ENCODE measurements at regions not wholly inside any gene's neighbourhood (a gene's known extent, or its start where the extent isn't known, plus 50 kb on each side); places are given as distances from the start of the nearest gene placed in this dataset.

DNA sequence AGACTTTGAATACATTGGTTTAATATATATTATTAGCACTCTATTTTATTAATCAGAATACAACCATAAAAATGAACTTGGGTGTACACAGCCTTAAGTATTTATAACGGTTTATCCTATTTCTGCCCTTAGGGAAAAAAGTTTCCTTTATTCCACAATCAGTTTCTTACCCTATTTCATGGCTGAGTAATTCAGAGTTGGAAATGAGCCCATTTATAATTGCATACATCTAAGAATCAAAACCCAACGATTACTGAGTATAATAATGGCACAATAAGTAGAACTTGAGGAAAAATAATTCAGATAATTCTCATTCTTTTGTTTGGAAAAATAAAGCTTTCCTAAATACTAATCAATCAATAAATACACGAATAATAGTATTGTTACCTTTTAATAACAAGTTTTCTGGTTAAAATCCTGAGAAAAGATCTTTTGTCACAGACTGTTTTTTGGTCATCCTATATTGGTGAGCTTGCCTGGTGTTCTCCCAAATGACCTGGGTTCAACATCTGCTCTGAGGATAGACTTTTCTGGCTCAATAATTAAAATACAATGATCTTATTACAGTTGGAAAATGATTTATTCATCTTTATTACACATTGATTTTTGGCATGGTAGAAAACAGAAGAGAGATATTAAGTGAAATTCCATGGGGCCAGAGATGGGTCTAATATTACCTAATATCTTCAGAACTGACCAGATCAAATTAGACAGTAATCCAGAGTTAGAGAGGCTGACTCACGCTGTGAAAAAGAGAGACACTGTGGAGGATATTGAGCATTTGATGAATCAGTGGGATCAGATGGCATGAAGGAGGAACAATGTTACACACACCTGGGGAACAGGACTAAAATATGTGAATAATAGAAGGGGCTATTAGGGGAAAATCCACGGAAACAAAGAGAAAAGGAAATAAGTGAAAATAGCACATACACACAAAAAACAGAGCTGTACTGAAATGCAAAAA lies 162.1 kb upstream of the TBX18 start:
- H3K23ac ChIP-seq (ENCODE audit: low read length in 2 of 2): no peak overlapping the region

DNA sequence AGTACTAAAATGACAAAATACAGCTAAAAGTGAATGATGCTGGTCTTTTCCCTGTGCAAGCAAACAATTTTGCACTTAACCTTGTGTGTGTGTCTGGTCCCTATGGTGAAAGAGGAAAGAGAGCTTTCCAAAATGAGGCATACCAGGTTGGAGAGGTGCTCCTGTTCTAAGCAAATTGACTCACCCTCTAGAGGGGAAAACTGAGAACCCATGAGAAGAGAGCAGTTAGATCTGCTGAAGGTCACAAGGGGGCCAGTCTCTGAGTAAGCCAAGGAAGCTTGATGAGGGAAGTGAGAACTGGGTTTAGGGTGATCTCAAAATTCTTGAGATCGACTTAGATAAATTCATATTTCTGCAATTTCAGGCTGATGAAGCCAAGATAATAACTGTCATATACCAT lies 157.5 kb upstream of the TBX18 start:
- H3K23ac ChIP-seq (ENCODE audit: low read length in 2 of 2): no peak overlapping the region
- no peak overlapping the region for H4K8ac ChIP-seq (ENCODE audit: low read length)
- no peak overlapping the region for H3K14ac ChIP-seq (ENCODE audit: low read length in 2 of 2)
- H3K4me1 ChIP-seq (ENCODE audit: control insufficient read depth, insufficient read depth, low read depth, low read length): no peaks in the 10 kb centered on the region
- H3K4ac ChIP-seq (ENCODE audit: low read depth in 1 of 2, low read length in 2 of 2): no peak overlapping the region
- H3K4me2 ChIP-seq (ENCODE audit: low read length, poor library complexity, severe bottlenecking): no peak overlapping the region
- H2BK12ac ChIP-seq (ENCODE audit: low read length in 2 of 2): no peak overlapping the region
- WGBS: no CpG with 5 or more reads among the region's 1 CpG
- H2AFZ ChIP-seq (ENCODE audit: low read depth, low read length): no peak overlapping the region
- H3K27me3 ChIP-seq (ENCODE audit: control insufficient read depth in 1 of 2, insufficient read depth in 1 of 2, low read length in 2 of 2): no peaks in the 10 kb centered on the region
- H4K91ac ChIP-seq (ENCODE audit: low read length): no peak overlapping the region
- H3K79me1 ChIP-seq (replicated peaks; ENCODE audit: low read length, poor library complexity, severe bottlenecking): no peaks in the 10 kb centered on the region
- H2AK5ac ChIP-seq (ENCODE audit: low read length, severe bottlenecking): no peak overlapping the region
- H3K27ac ChIP-seq (ENCODE audit: low read length, poor library complexity, severe bottlenecking): no peak overlapping the region
- H3K9me3 ChIP-seq (ENCODE audit: control insufficient read depth, low read length): no peaks in the 10 kb centered on the region
- H2BK120ac ChIP-seq (ENCODE audit: low read depth, low read length): no peak overlapping the region
- no peak overlapping the region for H3K9ac ChIP-seq (ENCODE audit: low read length)
- H3K18ac ChIP-seq (ENCODE audit: low read depth in 1 of 2, low read length in 2 of 2): no peak overlapping the region
- no peaks in the 10 kb centered on the region for H3K36me3 ChIP-seq (ENCODE audit: control insufficient read depth in 1 of 2, insufficient read depth in 2 of 2, low read depth in 1 of 2, low read length in 2 of 2)
- H2BK5ac ChIP-seq (ENCODE audit: low read depth, low read length, poor library complexity, severe bottlenecking): no peak overlapping the region
- DNase-seq: no peak
- no peak overlapping the region for H2BK15ac ChIP-seq (ENCODE audit: low read depth, poor library complexity, severe bottlenecking)
- no peak overlapping the region for H3K4me3 ChIP-seq (ENCODE audit: insufficient read depth in 1 of 2, low read depth in 1 of 2, low read length in 2 of 2)

More for the DNA sequence above, 162.1 kb upstream of the TBX18 start:
- no peak overlapping the region for H3K4ac ChIP-seq (ENCODE audit: low read depth in 1 of 2, low read length in 2 of 2)
- DNase-seq: no peak
- no peak overlapping the region for H3K9ac ChIP-seq (ENCODE audit: low read length)
- H4K91ac ChIP-seq (ENCODE audit: low read length): no peak overlapping the region
- no peaks in the 10 kb centered on the region for H3K27me3 ChIP-seq (ENCODE audit: control insufficient read depth in 1 of 2, insufficient read depth in 1 of 2, low read length in 2 of 2)
- 94% methylated on average over 1 of the region's 5 CpGs for WGBS
- no peaks in the 10 kb centered on the region for H3K79me1 ChIP-seq (replicated peaks; ENCODE audit: low read length, poor library complexity, severe bottlenecking)
- no peaks in the 10 kb centered on the region for H3K36me3 ChIP-seq (ENCODE audit: control insufficient read depth in 1 of 2, insufficient read depth in 2 of 2, low read depth in 1 of 2, low read length in 2 of 2)
- H2BK12ac ChIP-seq (ENCODE audit: low read length in 2 of 2): no peak overlapping the region
- no peak overlapping the region for H2BK5ac ChIP-seq (ENCODE audit: low read depth, low read length, poor library complexity, severe bottlenecking)
- H4K8ac ChIP-seq (ENCODE audit: low read length): no peak overlapping the region
- no peak overlapping the region for H2AK5ac ChIP-seq (ENCODE audit: low read length, severe bottlenecking)
- H2BK120ac ChIP-seq (ENCODE audit: low read depth, low read length): no peak overlapping the region
- no peak overlapping the region for H3K27ac ChIP-seq (ENCODE audit: low read length, poor library complexity, severe bottlenecking)
- no peak overlapping the region for H3K14ac ChIP-seq (ENCODE audit: low read length in 2 of 2)
- H3K9me3 ChIP-seq (ENCODE audit: control insufficient read depth, low read length): no peaks in the 10 kb centered on the region
- H2BK15ac ChIP-seq (ENCODE audit: low read depth, poor library complexity, severe bottlenecking): no peak overlapping the region
- H3K4me3 ChIP-seq (ENCODE audit: insufficient read depth in 1 of 2, low read depth in 1 of 2, low read length in 2 of 2): no peak overlapping the region
- no peak overlapping the region for H2AFZ ChIP-seq (ENCODE audit: low read depth, low read length)
- H3K4me1 ChIP-seq (ENCODE audit: control insufficient read depth, insufficient read depth, low read depth, low read length): no peaks in the 10 kb centered on the region
- no peak overlapping the region for H3K18ac ChIP-seq (ENCODE audit: low read depth in 1 of 2, low read length in 2 of 2)
- no peak overlapping the region for H3K4me2 ChIP-seq (ENCODE audit: low read length, poor library complexity, severe bottlenecking)

- no peaks in the 10 kb centered on the region for H3K36me3 ChIP-seq (ENCODE audit: control insufficient read depth in 1 of 2, insufficient read depth in 2 of 2, low read depth in 1 of 2, low read length in 2 of 2)
- H4K8ac ChIP-seq (ENCODE audit: low read length): no peak overlapping the region
- H3K27ac ChIP-seq (ENCODE audit: low read length, poor library complexity, severe bottlenecking): no peak overlapping the region
- H3K4me2 ChIP-seq (ENCODE audit: low read length, poor library complexity, severe bottlenecking): no peak overlapping the region
- no peak overlapping the region for H3K23ac ChIP-seq (ENCODE audit: low read length in 2 of 2)
- H2BK15ac ChIP-seq (ENCODE audit: low read depth, poor library complexity, severe bottlenecking): no peak overlapping the region
- whole genome bisulfite sequencing: no CpG with 5 or more reads among the region's 1 CpG
- no peak overlapping the region for H3K9ac ChIP-seq (ENCODE audit: low read length)
- H2BK5ac ChIP-seq (ENCODE audit: low read depth, low read length, poor library complexity, severe bottlenecking): no peak overlapping the region
- H3K4me1 ChIP-seq (ENCODE audit: control insufficient read depth, insufficient read depth, low read depth, low read length): no peaks in the 10 kb centered on the region
- H2BK120ac ChIP-seq (ENCODE audit: low read depth, low read length): no peak overlapping the region
- H3K4me3 ChIP-seq (ENCODE audit: insufficient read depth in 1 of 2, low read depth in 1 of 2, low read length in 2 of 2): no peak overlapping the region
- H3K18ac ChIP-seq (ENCODE audit: low read depth in 1 of 2, low read length in 2 of 2): no peak overlapping the region
- H3K9me3 ChIP-seq (ENCODE audit: control insufficient read depth, low read length): no peaks in the 10 kb centered on the region
- H3K4ac ChIP-seq (ENCODE audit: low read depth in 1 of 2, low read length in 2 of 2): no peak overlapping the region
- no peaks in the 10 kb centered on the region for H3K27me3 ChIP-seq (ENCODE audit: control insufficient read depth in 1 of 2, insufficient read depth in 1 of 2, low read length in 2 of 2)
- H4K91ac ChIP-seq (ENCODE audit: low read length): no peak overlapping the region
- no peaks in the 10 kb centered on the region for H3K79me1 ChIP-seq (replicated peaks; ENCODE audit: low read length, poor library complexity, severe bottlenecking)
- no peak overlapping the region for H2BK12ac ChIP-seq (ENCODE audit: low read length in 2 of 2)
- H2AK5ac ChIP-seq (ENCODE audit: low read length, severe bottlenecking): no peak overlapping the region
- H3K14ac ChIP-seq (ENCODE audit: low read length in 2 of 2): no peak overlapping the region
- no peak overlapping the region for H2AFZ ChIP-seq (ENCODE audit: low read depth, low read length)
- no peak for DNase-seq
Measured at GRCh38 chr6:84920021-84920420, 155.6 kb upstream of the TBX18 start.

- no peak overlapping the region for H4K8ac ChIP-seq (ENCODE audit: low read length)
- WGBS: 94% methylated on average over 2 of the region's 3 CpGs
- H2BK5ac ChIP-seq (ENCODE audit: low read depth, low read length, poor library complexity, severe bottlenecking): no peak overlapping the region
- H3K4me1 ChIP-seq (ENCODE audit: control insufficient read depth, insufficient read depth, low read depth, low read length): no peaks in the 10 kb centered on the region
- H2BK120ac ChIP-seq (ENCODE audit: low read depth, low read length): no peak overlapping the region
- no peak overlapping the region for H2AFZ ChIP-seq (ENCODE audit: low read depth, low read length)
- no peak overlapping the region for H2BK12ac ChIP-seq (ENCODE audit: low read length in 2 of 2)
- DNase-seq: no peak
- no peaks in the 10 kb centered on the region for H3K27me3 ChIP-seq (ENCODE audit: control insufficient read depth in 1 of 2, insufficient read depth in 1 of 2, low read length in 2 of 2)
- no peaks in the 10 kb centered on the region for H3K9me3 ChIP-seq (ENCODE audit: control insufficient read depth, low read length)
- H3K18ac ChIP-seq (ENCODE audit: low read depth in 1 of 2, low read length in 2 of 2): no peak overlapping the region
- H3K36me3 ChIP-seq (ENCODE audit: control insufficient read depth in 1 of 2, insufficient read depth in 2 of 2, low read depth in 1 of 2, low read length in 2 of 2): no peaks in the 10 kb centered on the region
- no peak overlapping the region for H3K4ac ChIP-seq (ENCODE audit: low read depth in 1 of 2, low read length in 2 of 2)
- H3K4me3 ChIP-seq (ENCODE audit: insufficient read depth in 1 of 2, low read depth in 1 of 2, low read length in 2 of 2): no peak overlapping the region
- no peak overlapping the region for H3K23ac ChIP-seq (ENCODE audit: low read length in 2 of 2)
- H3K79me1 ChIP-seq (replicated peaks; ENCODE audit: low read length, poor library complexity, severe bottlenecking): no peaks in the 10 kb centered on the region
- H4K91ac ChIP-seq (ENCODE audit: low read length): no peak overlapping the region
- no peak overlapping the region for H2BK15ac ChIP-seq (ENCODE audit: low read depth, poor library complexity, severe bottlenecking)
- H3K14ac ChIP-seq (ENCODE audit: low read length in 2 of 2): no peak overlapping the region
- H3K9ac ChIP-seq (ENCODE audit: low read length): no peak overlapping the region
- H2AK5ac ChIP-seq (ENCODE audit: low read length, severe bottlenecking): no peak overlapping the region
- H3K4me2 ChIP-seq (ENCODE audit: low read length, poor library complexity, severe bottlenecking): no peak overlapping the region
- no peak overlapping the region for H3K27ac ChIP-seq (ENCODE audit: low read length, poor library complexity, severe bottlenecking)
Measured at GRCh38 chr6:84916704-84917103, 152.3 kb upstream of the TBX18 start.

Measured in mesenchymal stem cell (in vitro differentiated cells and primary cell).